Muscle of back (tissue), 3 donors: ENCODE measurements at regions not wholly inside any gene's neighbourhood (a gene's known extent, or its start where the extent isn't known, plus 50 kb on each side); places are given as distances from the start of the nearest gene placed in this dataset.

Experiments
- DNase-seq, 3 donors: peaks; one replicate each; pipeline versions ENCODE4 v3.0.0 to v3.0.0-alpha.2; 2013

- no peak for DNase-seq
These were observed 58.1 kb upstream of the HEPHL1 start for GRCh38 chr11:93963072-93963471.

DNA sequence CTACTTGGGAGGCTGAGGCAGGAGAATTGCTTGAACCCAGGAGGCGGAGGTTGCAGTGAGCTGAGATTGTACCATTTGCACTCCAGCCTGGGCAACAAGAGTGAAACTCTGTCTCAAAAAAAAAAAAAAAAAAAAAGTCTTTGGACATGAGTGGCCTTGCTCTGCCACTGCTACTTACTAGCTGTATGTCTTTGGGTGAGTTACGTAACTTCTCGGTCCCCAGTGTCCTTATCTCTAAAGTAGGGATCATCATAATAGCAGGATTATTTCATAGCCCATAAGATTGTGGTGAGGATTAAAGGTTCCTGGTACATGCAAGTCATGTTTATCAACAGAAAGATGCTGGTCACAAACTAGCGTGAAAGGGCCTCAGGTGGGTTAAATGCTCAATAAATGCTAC, 53.9 kb upstream of the HEPHL1 start:
- DNase-seq, result no peak

GRCh38 chr11:93967944-93968343, 53.2 kb upstream of the HEPHL1 start:
- DNase-seq, result no peak

- DNase-seq, result no peak
These were observed 50.9 kb upstream of the HEPHL1 start for GRCh38 chr11:93969925-93970922.
